H1 (cell line): ENCODE measurements at regions not wholly inside any gene's neighbourhood (a gene's known extent, or its start where the extent isn't known, plus 50 kb on each side); places are given as distances from the start of the nearest gene placed in this dataset.

Experiments
- CTCF ChIA-PET: fragments of 300-600 bp; sonication (Branson Sonifier 250); formaldehyde crosslinking; loops from one replicate; lab custom pipeline; 2021; ENCODE audit not compliant: partially characterized antibody; lab: Charles Lee
- POLR2A ChIA-PET: fragments of 300-600 bp; sonication (Branson Sonifier 250); formaldehyde crosslinking; loops from one replicate; lab custom pipeline; 2021; ENCODE audit warnings: inconsistent platforms; ENCODE audit not compliant: partially characterized antibody; lab: Charles Lee
- DNase-seq, 2 experiments: peaks; one replicate each; pipeline versions ENCODE4 v3.0.0 to v3.0.0-alpha.2; 2010 to 2022; ENCODE audit warnings: low spot score in 2 of 2, low read depth in 1 of 2, mixed read lengths in 1 of 2
- FAIRE-seq: peaks from 2 replicates; lab custom pipeline; 2011; peaks lifted over from hg19 to GRCh38; lab: Jason Lieb, UNC
- H2AFZ ChIP-seq: 2 replicates; pipeline ENCODE4 v1.8.1; 2012; ENCODE audit warnings: low read length, inconsistent platforms
- H2AK5ac ChIP-seq: 2 replicates; pipeline ENCODE4 v1.6.1; 2013; ENCODE audit warnings: low read depth, low read length
- H2BK120ac ChIP-seq: replicated peaks from 2 replicates; pipeline ENCODE3; 2013; ENCODE audit warnings: low read depth, low read length, inconsistent platforms
- H2BK12ac ChIP-seq: 2 replicates; pipeline ENCODE4 v1.6.1; 2013; ENCODE audit warnings: low read depth, low read length
- H2BK15ac ChIP-seq: 2 replicates; pipeline ENCODE4 v1.6.1; 2013; ENCODE audit warnings: low read length
- H2BK20ac ChIP-seq: 2 replicates; pipeline ENCODE4 v1.6.1; 2013; ENCODE audit warnings: low read length
- H2BK5ac ChIP-seq: 2 replicates; pipeline ENCODE4 v1.6.1; 2013; ENCODE audit warnings: low read depth, low read length
- H3K14ac ChIP-seq: 2 replicates; pipeline ENCODE4 v1.6.1; 2013; ENCODE audit warnings: inconsistent platforms; ENCODE audit not compliant: insufficient read length
- H3K18ac ChIP-seq: 2 replicates; pipeline ENCODE4 v1.6.1; 2013; ENCODE audit warnings: low read length; ENCODE audit errors: extremely low read depth
- H3K23ac ChIP-seq: 2 replicates; pipeline ENCODE4 v1.6.1; 2013; ENCODE audit warnings: inconsistent platforms; ENCODE audit not compliant: insufficient read length
- H3K23me2 ChIP-seq: 2 replicates; pipeline ENCODE4 v1.6.1; 2013; ENCODE audit warnings: low read depth, low read length
- H3K27ac ChIP-seq: 2 replicates; pipeline ENCODE4 v1.6.1; 2011; ENCODE audit warnings: low read depth, low read length, inconsistent platforms
- H3K27me3 ChIP-seq, 4 experiments: replicated peaks in 1 of 4; 1 replicate in 1 of 4; 2 replicates in 3 of 4; pipeline versions ENCODE4 v1.6.1 to v1.8.1; 2011 to 2013; ENCODE audit warnings: low read length in 3 of 4, mild to moderate bottlenecking in 3 of 4, inconsistent platforms in 2 of 4, mixed read lengths in 2 of 4, moderate library complexity in 1 of 4; ENCODE audit not compliant: control insufficient read depth in 3 of 4, insufficient read depth in 3 of 4; ENCODE audit errors: extremely low read depth in 1 of 4
- H3K36me3 ChIP-seq, 4 experiments: 2 replicates each; pipeline versions ENCODE4 v1.6.1 to v1.8.1; 2011 to 2013; ENCODE audit warnings: mild to moderate bottlenecking in 4 of 4, low read length in 3 of 4, moderate library complexity in 2 of 4, control low read depth in 1 of 4, inconsistent platforms in 1 of 4; ENCODE audit not compliant: insufficient read depth in 4 of 4, control insufficient read depth in 2 of 4
- H3K4ac ChIP-seq: replicated peaks from 2 replicates; pipeline ENCODE3; 2013; ENCODE audit warnings: low read length, low read depth, mixed read lengths, inconsistent platforms; ENCODE audit not compliant: insufficient read length
- H3K4me1 ChIP-seq, 4 experiments: replicated peaks in 1 of 4; 1 replicate in 1 of 4; 2 replicates in 3 of 4; pipeline versions ENCODE4 v1.6.1 to v1.8.1; 2011 to 2013; ENCODE audit warnings: low read length in 3 of 4, inconsistent platforms in 2 of 4, mixed read lengths in 1 of 4; ENCODE audit not compliant: insufficient read depth in 4 of 4, control insufficient read depth in 3 of 4
- H3K4me2 ChIP-seq, 2 experiments: 2 replicates each; pipeline versions ENCODE4 v1.6.1 to v1.8.1; 2011 to 2013; ENCODE audit warnings: low read depth in 2 of 2, low read length in 2 of 2, control low read depth in 1 of 2, inconsistent platforms in 1 of 2, mild to moderate bottlenecking in 1 of 2; ENCODE audit not compliant: insufficient read depth in 1 of 2
- H3K4me3 ChIP-seq, 4 experiments: fragments of 200-600, 300-600 bp in 1 of 4; sonication (generic), shearing (Covaris generic), sonication (Bioruptor Twin) in 1 of 4; 2 replicates each; pipeline versions ENCODE4 v1.5.1 to v1.8.1; 2011 to 2016; ENCODE audit warnings: low read length in 4 of 4, low read depth in 3 of 4, control low read depth in 2 of 4, inconsistent platforms in 2 of 4, mild to moderate bottlenecking in 2 of 4, mixed read lengths in 1 of 4, moderate library complexity in 1 of 4; ENCODE audit not compliant: insufficient read depth in 2 of 4; ENCODE audit errors: extremely low read depth in 1 of 4
- H3K56ac ChIP-seq: replicated peaks from 2 replicates; pipeline ENCODE3; 2013; ENCODE audit warnings: low read depth, mild to moderate bottlenecking, mixed read lengths, low read length, inconsistent platforms; ENCODE audit not compliant: insufficient read length
- H3K79me1 ChIP-seq: 2 replicates; pipeline ENCODE4 v1.6.1; 2013; ENCODE audit warnings: low read depth, low read length, control low read depth
- H3K79me2 ChIP-seq, 2 experiments: 2 replicates each; pipeline versions ENCODE4 v1.6.1 to v1.8.1; 2012 to 2013; ENCODE audit warnings: low read length in 2 of 2, mild to moderate bottlenecking in 2 of 2, inconsistent platforms in 1 of 2; ENCODE audit not compliant: insufficient read depth in 2 of 2, control insufficient read depth in 1 of 2
- H3K9ac ChIP-seq, 4 experiments: replicated peaks in 1 of 4; 1 replicate in 1 of 4; 2 replicates in 3 of 4; pipeline versions ENCODE4 v1.6.1 to v1.8.1; 2011 to 2013; ENCODE audit warnings: low read depth in 3 of 4, low read length in 3 of 4, control low read depth in 2 of 4, mild to moderate bottlenecking in 2 of 4, moderate library complexity in 2 of 4, inconsistent platforms in 1 of 4; ENCODE audit errors: extremely low read depth in 1 of 4
- H3K9me3 ChIP-seq, 2 experiments: 2 replicates each; pipeline versions ENCODE4 v1.6.1 to v1.8.1; 2012 to 2013; ENCODE audit warnings: mild to moderate bottlenecking in 2 of 2, moderate library complexity in 2 of 2, control low read depth in 1 of 2, inconsistent platforms in 1 of 2, low read depth in 1 of 2, low read length in 1 of 2, mixed read lengths in 1 of 2; ENCODE audit not compliant: insufficient read depth in 2 of 2
- H4K20me1 ChIP-seq, 2 experiments: replicated peaks in 1 of 2; 2 replicates each; pipeline versions ENCODE3 to v1.8.1; 2011 to 2013; ENCODE audit warnings: inconsistent platforms in 2 of 2, low read length in 2 of 2, mild to moderate bottlenecking in 1 of 2; ENCODE audit not compliant: insufficient read depth in 2 of 2, control insufficient read depth in 1 of 2
- H4K5ac ChIP-seq: 2 replicates; pipeline ENCODE4 v1.6.1; 2013; ENCODE audit warnings: low read length, low read depth, mixed read lengths, inconsistent platforms; ENCODE audit not compliant: insufficient read length
- H4K8ac ChIP-seq: 2 replicates; pipeline ENCODE4 v1.8.0; 2013; ENCODE audit warnings: mild to moderate bottlenecking, moderate library complexity, low read length, inconsistent platforms; ENCODE audit not compliant: insufficient read depth; ENCODE audit errors: extremely low read depth
- H4K91ac ChIP-seq: replicated peaks from 2 replicates; pipeline ENCODE3; 2013; ENCODE audit warnings: low read length, mixed read lengths, inconsistent platforms; ENCODE audit not compliant: insufficient read length
- BACH1 ChIP-seq: IDR thresholded peaks from 2 replicates; pipeline ENCODE4 v1.6.1; 2012; ENCODE audit warnings: low read length, improper control_type of control experiment
- CHD1 ChIP-seq: IDR thresholded peaks from 2 replicates; pipeline ENCODE4 v1.6.1; 2012; ENCODE audit warnings: low read depth, low read length, improper control_type of control experiment
- EP300 ChIP-seq, 2 experiments: IDR thresholded peaks; 1 replicate in 1 of 2; 2 replicates in 1 of 2; pipeline ENCODE4 v1.6.1; 2011 to 2012; ENCODE audit warnings: low read depth in 2 of 2, low read length in 2 of 2, mild to moderate bottlenecking in 2 of 2, borderline replicate concordance in 1 of 2, inconsistent platforms in 1 of 2, moderate library complexity in 1 of 2
- FOSL1 ChIP-seq: IDR thresholded peaks from 2 replicates; pipeline ENCODE4 v1.6.1; 2011; ENCODE audit warnings: mild to moderate bottlenecking, low read depth, low read length, moderate library complexity; ENCODE audit not compliant: insufficient read depth
- HDAC6 ChIP-seq: IDR thresholded peaks from one replicate; pipeline ENCODE4 v1.7.1; 2012; ENCODE audit warnings: low read depth, mild to moderate bottlenecking, inconsistent platforms, low read length, moderate library complexity
- KDM1A ChIP-seq: fragments of 200-600, 300-600 bp; sonication (generic); IDR thresholded peaks from 2 replicates; pipeline ENCODE4 v1.7.1; 2016; ENCODE audit warnings: mild to moderate bottlenecking, low read length, borderline replicate concordance
- PHF8 ChIP-seq: fragments of 200-600 bp; sonication (generic); conservative IDR thresholded peaks from 2 replicates; pipeline ENCODE4 v1.7.1; 2012; ENCODE audit warnings: low read depth, mild to moderate bottlenecking, inconsistent platforms, low read length, moderate library complexity
- RAD21 ChIP-seq, 2 experiments: IDR thresholded peaks in 1 of 2; conservative IDR thresholded peaks in 1 of 2; 2 replicates each; pipeline ENCODE4 v1.6.1; 2011; ENCODE audit warnings: low read depth in 2 of 2, low read length in 2 of 2, improper control_type of control experiment in 1 of 2, inconsistent platforms in 1 of 2, mild to moderate bottlenecking in 1 of 2, moderate library complexity in 1 of 2
- TAF1 ChIP-seq: IDR thresholded peaks from 2 replicates; pipeline ENCODE4 v1.6.1; 2011; ENCODE audit warnings: mild to moderate bottlenecking, low read depth, low read length
- TEAD4 ChIP-seq: IDR thresholded peaks from 2 replicates; pipeline ENCODE4 v1.6.1; 2012; ENCODE audit warnings: low read depth, low read length, inconsistent platforms, mixed read lengths
- YY1 ChIP-seq: IDR thresholded peaks from 2 replicates; pipeline ENCODE4 v1.6.1; 2011; ENCODE audit warnings: low read depth, mild to moderate bottlenecking, low read length
- WGBS, 2 experiments: shearing (Covaris generic) in 1 of 2; methylation state at CpG; one replicate each; pipeline versions ENCODE4 v1.1.6 to v1.1.7; 2013 to 2015; ENCODE audit warnings: low lambda C conversion rate in 2 of 2, mixed read lengths in 2 of 2, inconsistent platforms in 1 of 2, low coverage in 1 of 2, missing lambda C conversion rate in 1 of 2; ENCODE audit not compliant: insufficient replicate concordance in 2 of 2, insufficient coverage in 1 of 2, insufficient read length in 1 of 2; ENCODE audit errors: extremely low coverage in 1 of 2, missing lambda C conversion rate in 1 of 2; 5-methylcytosine and 5-hydroxymethylcytosine counted together
- TF ChIP-seq, protein P1 (sequence below): IDR thresholded peaks from 2 replicates; pipeline ENCODE4 v1.6.1; 2011; ENCODE audit warnings: low read depth, mild to moderate bottlenecking, low read length; ENCODE audit not compliant: insufficient read depth
- TF ChIP-seq, protein P2 (sequence below): IDR thresholded peaks from 2 replicates; pipeline ENCODE4 v1.6.1; 2012; ENCODE audit warnings: low read length, inconsistent platforms

DNA sequence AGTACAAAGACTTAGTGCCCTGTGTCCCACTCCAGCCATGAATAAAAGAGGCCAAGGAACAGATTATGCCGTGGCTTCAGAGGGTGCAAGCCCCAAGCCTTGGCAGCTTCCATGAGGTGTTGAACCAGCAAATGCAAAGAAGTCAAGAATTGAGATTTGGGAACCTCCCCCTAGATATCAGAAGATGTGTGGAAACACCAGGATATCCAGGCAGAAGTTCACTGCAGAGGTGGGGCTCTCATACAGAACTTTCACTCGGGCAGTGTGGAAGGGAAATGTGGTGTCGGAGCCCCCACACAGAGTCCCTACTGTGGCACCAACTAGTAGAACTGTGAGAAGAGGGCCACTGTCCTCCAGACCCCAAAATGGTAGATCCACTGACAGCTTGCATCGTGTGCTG is 2421.4 kb downstream of the PCDH9 start:
- Histone ChIP-seq H3K18ac (no peak overlapping the region), H3K56ac (no peak overlapping the region), H3K27me3 (no peaks in the 10 kb centered on the region), H3K23ac (no peak overlapping the region), H2BK20ac (no peak overlapping the region), H3K23me2 (no peaks in the 10 kb centered on the region), H3K27ac (no peak overlapping the region), H3K9me3 (peaks cover 8 to 10% of the 10 kb centered on the region in 2 experiments; a peak in 3 of 4 replicates), H2AK5ac (no peak overlapping the region), H4K5ac (no peak overlapping the region), H2BK15ac (no peak overlapping the region), H2BK120ac (no peak overlapping the region), H2BK12ac (no peak overlapping the region), H4K8ac (no peak overlapping the region), H3K9ac (no peak overlapping the region), H3K4me1 (no peaks in the 10 kb centered on the region), H3K4me2 (no peak overlapping the region), H2AFZ (no peak overlapping the region), H3K4me3 (no peak overlapping the region), H4K20me1 (no peaks in the 10 kb centered on the region), H3K14ac (no peak overlapping the region), H2BK5ac (no peak overlapping the region), H3K4ac (no peak overlapping the region), H3K36me3 (no peaks in the 10 kb centered on the region), H3K79me2 (no peaks in the 10 kb centered on the region), H3K79me1 (no peaks in the 10 kb centered on the region), H4K91ac (no peak overlapping the region)
- ChIA-PET POLR2A (no interaction called here), CTCF (no interaction called here)
- DNase-seq (no peak), FAIRE-seq (no peak)
- 94% methylated on average over 3 of the region's 4 CpGs; no CpG with 5 or more reads in 1 of the 2 experiments for WGBS, 2 experiments
- TF ChIP-seq YY1 (no peak), KDM1A (no peak), RAD21 (IDR thresholded peaks at IDR 0.05 in 1 of 2, conservative IDR thresholded peaks at IDR 0.05 in 1 of 2; ENCODE audit: low read depth in 2 of 2, low read length in 2 of 2) (no peak), PHF8 (no peak), HDAC6 (no peak), TEAD4 (no peak), CHD1 (no peak), TAF1 (no peak), EP300 (IDR thresholded peaks at IDR 0.05; ENCODE audit: borderline replicate concordance in 1 of 2, low read depth in 2 of 2, low read length in 2 of 2) (no peak), FOSL1 (no peak), BACH1 (no peak)
- TF ChIP-seq, protein P1, sequence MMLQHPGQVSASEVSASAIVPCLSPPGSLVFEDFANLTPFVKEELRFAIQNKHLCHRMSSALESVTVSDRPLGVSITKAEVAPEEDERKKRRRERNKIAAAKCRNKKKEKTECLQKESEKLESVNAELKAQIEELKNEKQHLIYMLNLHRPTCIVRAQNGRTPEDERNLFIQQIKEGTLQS: no peak
- TF ChIP-seq, protein P2, sequence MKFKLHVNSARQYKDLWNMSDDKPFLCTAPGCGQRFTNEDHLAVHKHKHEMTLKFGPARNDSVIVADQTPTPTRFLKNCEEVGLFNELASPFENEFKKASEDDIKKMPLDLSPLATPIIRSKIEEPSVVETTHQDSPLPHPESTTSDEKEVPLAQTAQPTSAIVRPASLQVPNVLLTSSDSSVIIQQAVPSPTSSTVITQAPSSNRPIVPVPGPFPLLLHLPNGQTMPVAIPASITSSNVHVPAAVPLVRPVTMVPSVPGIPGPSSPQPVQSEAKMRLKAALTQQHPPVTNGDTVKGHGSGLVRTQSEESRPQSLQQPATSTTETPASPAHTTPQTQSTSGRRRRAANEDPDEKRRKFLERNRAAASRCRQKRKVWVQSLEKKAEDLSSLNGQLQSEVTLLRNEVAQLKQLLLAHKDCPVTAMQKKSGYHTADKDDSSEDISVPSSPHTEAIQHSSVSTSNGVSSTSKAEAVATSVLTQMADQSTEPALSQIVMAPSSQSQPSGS: no peak
